ENCODE measurements at regions not wholly inside any gene's neighbourhood (a gene's known extent, or its start where the extent isn't known, plus 50 kb on each side); places are given as distances from the start of the nearest gene placed in this dataset.

DNA sequence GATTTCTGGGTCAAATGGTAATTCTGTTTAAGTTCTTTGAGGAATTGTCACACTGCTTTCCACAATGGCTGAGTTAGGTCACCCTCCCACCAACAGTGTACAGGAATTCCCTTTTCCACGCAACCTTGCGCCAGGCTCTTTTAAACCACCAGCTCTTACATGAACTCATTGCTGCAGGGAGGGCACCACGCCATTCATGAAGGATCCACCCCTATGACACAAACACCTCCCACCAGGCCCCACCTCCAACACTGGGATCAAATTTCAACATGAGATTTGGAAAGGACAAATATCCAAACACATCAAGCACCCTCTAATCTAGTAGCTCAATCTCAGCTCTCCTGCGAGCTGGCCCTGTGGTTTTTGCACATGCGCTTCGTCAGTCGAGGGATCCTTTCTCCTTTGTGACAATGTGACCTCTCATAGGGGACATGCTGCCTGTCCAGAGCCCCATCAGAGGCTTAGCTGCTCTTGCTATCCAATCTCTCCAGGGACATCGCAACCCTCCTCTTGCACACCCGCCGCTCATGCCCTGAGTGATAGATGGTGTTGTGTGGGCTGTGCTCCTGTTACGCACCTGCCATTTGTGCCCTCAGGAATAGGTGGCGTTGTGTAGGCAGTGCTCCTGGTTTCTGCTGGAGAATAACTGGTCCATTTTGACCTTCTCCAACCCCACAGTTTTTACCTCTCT lies 328.0 kb downstream of the UQCRFS1 start:
- DNase-seq (ENCODE audit: low read depth): no peak

DNA sequence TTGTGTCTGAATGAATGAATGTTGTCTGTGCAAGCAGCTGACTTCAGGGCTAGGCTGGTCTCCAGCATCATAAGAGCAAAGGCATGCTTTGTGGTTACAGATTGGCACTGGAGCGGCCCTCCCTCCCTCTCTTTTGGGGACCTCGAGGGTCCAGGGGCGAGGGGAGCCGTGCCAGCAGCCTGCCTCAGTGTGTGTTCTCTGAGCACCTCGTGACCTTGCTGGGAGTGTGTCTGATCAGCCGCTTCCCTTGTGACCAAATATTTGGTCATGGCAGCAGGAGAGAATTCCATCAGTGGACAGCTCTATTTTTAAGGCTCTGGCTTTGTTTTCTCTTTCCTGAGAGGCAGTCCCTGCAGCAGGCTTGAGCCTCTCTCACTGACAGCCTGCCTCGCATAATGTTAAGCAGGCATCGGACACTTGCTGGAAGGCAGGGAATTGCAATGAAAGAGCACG lies 329.7 kb downstream of the UQCRFS1 start:
- no peak for DNase-seq (ENCODE audit: low read depth)

DNA sequence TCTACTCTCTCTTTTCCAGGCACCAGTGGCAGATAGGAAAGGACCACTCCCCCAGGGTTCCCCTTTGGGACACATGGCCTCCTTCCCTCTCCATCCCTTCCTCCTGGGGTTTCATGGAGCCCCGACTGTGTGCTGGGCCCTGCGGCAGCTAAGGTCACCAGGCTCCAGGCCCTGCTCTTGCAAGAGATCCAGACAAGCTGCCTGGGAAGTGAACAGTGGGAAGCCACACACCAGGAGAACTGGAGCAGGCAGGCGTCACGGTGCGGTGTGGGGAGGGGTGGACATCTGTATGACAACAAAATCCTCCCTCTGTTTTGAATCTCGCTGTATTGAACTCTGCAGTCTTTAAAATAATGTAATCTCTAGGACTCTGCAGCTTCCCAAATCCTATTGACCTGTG lies 330.1 kb downstream of the UQCRFS1 start:
- DNase-seq (ENCODE audit: low read depth): no peak

DNA sequence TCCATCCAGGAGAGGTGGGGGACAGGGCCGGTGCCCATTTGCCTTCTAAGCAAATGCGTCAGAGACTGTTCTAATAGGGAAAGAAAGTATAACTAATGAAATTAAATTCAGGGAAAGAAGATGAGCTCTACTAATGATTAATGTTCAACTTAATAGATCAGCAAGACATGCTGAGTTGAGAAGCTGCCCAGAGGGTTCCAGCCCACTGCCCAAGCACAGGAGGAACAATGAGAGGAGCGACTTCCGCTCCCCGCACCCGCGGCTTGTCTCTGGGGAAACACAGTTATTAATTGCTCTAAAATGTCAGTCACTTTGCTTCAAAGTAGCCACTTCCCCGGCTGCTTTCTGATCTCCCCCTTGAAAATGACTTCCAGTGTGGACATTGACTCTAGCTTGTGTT lies 331.3 kb downstream of the UQCRFS1 start:
- DNase-seq (ENCODE audit: low read depth): no peak

DNA sequence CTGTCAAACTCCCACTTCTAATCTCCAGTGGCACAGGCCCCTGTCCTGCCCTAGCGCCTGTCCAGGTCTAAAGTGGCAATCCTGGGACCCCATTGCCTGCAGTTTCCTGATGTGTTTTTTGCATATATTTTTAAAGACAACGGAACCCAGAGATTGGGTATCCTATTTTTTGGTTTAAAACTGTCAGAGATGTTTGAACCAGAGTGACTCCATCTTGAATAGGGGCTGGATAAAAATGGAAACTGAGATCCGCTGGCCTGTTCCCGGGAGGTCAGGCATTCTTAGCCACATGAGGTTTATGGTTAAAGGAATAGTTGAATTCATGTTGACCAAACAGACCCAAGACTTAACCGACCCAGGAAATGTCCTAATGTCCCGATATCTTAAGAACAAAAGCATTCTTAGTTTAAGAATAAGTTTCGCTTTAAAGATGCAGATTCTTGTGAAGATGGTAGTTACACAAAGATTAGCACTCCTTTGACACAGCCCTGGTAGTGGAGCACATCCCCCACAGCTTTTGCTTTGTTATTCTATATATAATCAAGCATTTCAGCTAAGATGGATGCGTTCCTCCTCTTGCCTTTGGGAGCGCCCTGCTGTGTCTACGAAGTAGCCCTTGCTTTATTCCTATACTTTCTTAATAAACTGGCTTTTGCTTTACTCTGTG lies 332.1 kb downstream of the UQCRFS1 start:
- DNase-seq (ENCODE audit: low read depth): no peak

DNA sequence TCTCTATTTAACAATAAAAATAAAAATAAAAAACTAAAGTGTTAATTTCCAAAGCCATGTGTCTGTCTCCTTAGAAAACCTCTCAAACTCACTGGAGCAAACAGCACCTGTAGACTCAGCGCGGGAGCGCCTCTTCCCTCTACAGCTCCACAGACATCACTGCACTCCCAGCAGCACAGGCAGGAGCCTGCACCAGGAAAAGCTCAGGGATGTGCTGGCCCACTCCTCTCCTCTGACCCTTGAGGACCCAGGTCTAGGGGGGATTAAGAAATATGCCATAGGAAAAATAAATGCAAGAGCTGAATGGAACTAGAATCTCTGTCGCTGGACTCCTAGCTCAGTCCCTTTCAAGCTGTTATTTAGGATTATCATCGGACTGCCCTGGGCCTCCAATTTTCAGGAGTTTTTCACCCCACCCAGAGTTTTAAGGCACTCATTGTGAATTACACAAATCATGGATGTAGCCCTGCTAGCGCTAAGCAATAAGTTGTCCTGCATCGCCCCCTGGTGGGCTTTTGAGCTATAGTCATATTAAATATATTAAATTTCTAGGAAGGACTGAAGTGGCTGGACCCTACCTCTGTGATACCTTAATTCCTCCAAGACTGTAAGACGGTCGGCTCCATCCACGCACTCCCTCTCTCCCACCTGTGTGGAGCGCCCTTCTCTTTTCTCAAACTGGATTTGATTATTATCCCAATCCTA lies 333.9 kb downstream of the UQCRFS1 start:
- DNase-seq (ENCODE audit: low read depth): peak; percentile 57

DNA sequence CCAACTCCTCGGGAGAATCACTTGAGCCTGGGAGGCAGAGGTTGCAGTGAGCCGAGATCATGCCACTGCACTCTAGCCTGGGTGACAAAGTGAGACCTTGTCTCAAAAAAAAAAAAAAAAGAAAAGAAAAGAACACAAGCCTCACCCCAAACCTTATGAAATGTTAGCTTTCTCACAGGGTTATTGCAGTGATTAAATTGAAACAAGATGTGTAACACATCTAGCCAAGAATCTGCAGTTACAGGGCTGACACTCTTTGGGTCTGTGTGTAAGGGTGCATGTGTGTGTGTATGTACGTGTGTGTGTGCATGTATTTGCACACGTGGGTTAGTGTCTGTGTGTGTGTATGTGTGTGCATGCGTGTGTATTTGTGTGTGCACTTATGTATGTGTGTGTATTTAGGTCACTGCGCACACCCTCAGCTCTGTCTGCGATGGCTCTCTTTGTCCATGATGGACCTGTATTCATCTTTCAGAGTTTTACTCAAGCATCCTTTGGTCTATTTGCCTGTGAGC lies 336.3 kb downstream of the UQCRFS1 start:
- peak; percentile 14 for DNase-seq (ENCODE audit: low read depth)

DNA sequence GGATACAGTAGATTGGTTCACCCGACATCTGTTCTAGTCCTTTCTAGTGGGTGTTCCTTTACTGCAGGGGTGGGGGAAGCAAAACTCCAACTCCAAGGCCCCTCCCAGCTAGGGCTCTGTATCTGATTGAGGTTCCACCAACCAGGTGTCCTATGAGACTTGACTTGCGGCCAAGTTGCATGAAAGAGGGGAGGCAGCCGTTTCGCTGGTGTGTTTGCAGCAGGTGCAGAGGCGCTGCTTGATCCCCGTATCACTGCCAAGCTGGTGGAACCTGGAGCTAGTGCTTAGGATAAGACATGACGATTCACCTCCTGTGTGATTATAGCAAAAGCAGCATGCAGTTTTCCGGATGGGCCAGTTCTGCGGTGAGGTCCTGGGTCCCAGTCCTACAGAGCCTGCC lies 338.2 kb downstream of the UQCRFS1 start:
- no peak for DNase-seq (ENCODE audit: low read depth)

DNA sequence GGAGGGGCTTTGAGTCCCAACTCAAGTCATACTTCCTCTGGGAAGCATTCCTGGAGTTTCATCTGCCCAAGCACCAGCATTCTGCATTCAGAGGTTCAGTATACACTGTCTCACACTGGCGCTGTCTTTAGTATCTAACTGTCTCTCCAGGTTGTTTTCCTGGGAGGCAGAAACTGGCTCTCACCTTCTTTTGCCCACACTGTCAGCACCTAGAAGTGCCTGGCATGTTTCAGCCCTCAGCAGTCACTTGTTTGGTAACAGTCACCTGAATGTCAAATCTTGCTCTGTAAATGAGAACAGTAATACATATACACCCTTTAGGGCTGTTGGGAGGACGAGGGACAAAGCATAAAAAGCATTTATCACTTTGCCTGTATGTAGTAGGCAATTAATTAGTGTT lies 339.6 kb downstream of the UQCRFS1 start:
- DNase-seq (ENCODE audit: low read depth): no peak

DNA sequence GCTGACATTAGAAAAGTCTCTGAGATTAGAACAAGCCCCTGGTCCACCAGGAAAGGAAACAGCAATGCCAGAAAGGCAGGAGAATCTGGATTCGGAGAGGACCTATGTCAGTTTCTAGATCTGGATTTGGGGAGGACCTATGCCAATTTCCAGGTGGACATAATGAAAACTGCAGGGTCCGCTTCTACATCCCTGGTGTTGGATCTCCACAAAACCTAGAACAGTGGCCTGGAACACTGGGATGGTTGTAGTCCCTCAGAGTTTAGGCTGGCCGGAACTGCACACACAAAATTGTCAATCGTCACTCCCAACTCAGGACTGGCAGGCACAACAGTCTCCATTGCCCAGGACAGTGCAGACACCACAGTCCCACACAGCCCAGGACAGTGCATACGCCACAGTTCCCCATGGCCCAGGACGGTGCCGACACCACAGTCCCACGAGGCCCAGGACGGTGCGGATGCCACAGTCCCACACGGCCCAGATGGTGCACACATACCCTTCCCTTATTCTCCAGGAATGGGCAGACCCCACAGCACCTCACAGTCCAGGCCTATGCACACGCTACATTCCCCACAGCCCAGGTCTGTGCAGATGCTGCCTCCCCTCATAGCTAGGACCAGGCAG lies 341.7 kb downstream of the UQCRFS1 start:
- no peak for DNase-seq (ENCODE audit: low read depth)

DNA sequence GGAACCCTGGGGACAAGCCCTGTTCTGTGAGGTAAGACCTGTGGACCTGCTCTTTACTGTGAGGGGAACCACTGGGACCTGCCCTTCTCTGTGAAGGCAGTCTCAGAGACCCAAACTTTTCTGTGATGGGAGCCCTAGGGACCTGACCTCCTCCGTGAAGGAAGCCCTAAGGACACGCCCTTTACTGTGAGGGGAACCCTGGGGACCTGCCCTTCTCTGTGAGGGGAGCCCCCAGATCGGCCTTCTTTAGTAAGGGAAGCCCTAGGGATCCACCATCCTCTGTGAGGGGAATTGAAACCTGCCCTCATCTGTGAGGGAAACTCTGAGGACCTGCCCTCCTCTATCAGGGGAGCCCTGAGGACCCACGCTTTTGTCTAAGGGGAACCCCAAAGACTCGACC lies 343.5 kb downstream of the UQCRFS1 start:
- no peak for DNase-seq (ENCODE audit: low read depth)

DNA sequence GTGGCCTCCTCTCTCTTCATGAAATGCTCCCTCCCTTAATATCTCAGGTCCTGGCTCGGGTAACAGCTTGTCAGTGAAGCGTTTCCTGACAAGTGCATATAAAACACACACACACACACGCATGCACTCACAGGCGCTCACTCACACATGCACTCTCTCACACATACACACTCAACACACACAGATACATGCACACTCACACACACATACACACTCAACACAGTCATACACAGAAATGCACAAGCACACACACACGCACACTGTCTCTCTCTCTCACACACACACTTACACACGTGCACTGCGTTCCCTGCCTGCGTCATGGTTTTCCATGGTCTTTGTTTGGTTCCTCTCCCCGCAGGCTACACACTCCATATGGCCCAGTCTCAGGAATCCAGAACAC lies 344.1 kb downstream of the UQCRFS1 start:
- DNase-seq (ENCODE audit: low read depth): no peak

DNA sequence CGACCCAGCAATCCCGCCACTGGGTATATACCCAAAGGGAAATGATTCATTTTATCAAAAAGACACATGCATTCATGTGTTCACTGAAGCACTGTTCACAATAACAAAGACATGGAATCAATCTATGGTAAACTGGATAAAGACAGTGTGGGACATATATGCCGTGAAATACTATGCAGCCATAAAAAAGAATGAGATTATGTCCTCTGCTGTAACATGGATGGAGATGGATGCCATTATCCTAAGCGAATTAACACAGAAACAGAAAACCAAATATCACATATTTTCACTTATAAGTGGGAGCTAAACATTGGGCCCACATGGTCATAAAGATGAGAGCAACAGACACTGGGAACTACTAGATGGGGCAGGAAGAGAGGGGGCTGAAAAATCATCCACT lies 345.0 kb downstream of the UQCRFS1 start:
- DNase-seq (ENCODE audit: low read depth): no peak

DNA sequence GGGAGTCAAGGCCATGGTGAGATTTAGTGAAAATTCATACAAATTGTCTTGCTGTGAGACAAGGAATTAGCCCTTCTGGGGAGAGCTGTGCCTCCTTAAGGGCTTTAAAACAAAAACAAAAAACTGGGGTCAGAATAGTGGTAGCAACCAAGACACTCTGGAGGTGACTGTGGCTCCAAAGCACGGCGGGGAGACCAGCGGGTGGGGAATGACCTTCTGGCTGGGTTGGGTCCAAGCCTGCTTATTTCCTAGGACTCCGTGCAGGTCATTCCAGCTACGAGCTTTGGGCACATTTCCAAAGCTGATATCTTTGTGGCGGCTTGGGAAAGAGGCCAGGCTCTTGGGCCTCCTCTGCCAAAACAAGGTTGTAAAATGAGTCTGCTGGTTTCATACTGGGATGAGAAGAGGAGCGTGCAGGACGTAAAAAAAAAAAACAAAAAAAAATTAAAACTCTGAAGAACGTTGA lies 348.3 kb downstream of the UQCRFS1 start:
- DNase-seq (ENCODE audit: low read depth): no peak

DNA sequence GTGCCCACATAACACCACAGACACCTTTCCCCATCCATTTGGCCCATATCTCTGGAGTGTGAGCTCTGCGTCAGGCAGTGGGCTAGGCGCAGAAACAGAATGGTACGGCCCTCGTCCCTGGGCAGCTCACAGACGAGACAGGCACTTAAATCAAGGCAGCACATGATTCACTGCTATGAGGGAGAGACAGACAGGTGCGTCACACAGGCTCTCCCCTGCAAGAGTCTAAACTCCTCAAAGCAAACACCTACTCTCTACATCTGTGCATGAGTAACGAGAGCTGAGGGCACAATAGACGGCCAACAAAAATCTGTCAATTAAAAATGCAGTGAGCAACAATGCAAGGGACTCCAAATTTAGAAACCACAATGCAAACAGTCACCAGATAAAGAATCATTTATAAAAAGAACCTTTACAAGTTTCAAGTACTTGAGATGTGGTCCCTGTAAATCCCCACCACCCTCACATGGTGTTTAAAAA lies 348.9 kb downstream of the UQCRFS1 start:
- no peak for DNase-seq (ENCODE audit: low read depth)

DNA sequence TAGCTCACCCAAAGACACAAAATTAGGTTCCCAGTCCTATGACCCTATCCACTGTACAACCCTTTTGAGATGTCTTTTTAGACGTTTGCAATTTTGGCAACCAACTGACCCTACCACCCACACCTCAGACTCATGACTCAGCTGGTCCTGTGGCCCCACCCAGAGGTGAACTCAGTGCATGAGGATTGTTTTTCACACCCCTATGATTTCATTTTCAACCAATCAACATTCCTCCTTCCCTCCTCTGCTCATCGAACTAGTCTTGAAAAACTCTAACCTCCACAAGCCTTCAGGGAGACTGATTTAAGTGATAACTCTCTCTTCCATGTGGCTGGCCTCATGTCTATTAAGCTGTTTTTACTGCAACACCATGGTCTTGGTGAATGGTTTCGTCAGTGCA lies 350.7 kb downstream of the UQCRFS1 start:
- no peak for DNase-seq (ENCODE audit: low read depth)

DNA sequence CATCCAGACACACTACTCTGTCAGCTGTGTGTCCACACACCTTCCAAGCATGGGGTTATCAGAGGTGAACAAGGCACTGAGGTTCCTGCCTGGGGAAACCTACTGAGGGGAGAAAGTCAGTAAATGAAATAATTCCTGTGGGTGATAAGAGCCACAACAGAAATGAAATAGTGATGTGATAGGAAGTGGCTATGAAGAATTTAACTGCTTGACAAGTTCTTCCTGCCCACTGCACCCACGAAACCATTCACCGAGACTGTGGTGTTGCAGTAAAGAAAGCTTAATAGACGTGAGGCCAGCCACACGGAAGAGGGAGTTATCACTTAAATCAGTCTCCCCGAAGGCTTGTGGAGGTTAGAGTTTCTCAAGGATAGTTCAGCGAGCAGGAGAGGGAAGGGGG lies 353.1 kb downstream of the UQCRFS1 start:
- no peak for DNase-seq (ENCODE audit: low read depth)

DNA sequence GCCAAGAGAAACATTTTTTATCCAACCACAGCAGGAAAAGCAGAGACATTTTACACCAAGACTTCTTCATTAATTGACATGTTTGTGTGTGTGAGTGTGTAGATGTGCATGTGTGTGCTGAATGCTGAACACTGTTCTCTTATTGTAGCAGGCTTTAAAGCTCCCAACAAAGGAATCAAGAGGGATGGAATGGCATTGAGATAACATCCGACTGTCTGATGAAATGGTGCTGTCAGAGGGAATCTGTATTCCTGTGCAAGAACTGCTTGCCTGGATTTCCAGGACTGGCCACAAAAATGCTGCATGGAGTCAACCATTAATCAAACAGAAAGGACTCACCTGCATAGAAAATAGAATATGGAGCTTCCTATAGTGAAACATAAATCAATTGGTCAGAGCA lies 354.0 kb downstream of the UQCRFS1 start:
- no peak for DNase-seq (ENCODE audit: low read depth)

DNA sequence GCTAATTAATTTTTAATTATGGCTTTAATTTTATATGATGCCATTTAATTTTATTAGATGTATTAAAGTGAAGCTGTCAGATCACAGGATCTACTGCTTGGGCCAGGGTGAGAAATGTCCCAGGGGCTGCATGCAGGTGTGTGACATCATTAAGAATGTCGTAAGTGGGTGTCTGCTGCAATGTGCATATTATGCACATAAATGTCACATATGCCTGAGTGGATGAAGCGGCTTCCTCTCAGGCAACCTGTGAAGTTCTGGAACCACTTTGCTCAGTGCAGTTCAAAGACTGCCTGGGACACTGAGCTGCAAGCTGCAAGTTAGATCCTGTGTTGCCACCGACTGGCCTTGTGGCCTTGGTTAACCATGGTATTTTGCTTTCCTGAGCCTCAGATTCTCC lies 355.0 kb downstream of the UQCRFS1 start:
- no peak for DNase-seq (ENCODE audit: low read depth)

DNA sequence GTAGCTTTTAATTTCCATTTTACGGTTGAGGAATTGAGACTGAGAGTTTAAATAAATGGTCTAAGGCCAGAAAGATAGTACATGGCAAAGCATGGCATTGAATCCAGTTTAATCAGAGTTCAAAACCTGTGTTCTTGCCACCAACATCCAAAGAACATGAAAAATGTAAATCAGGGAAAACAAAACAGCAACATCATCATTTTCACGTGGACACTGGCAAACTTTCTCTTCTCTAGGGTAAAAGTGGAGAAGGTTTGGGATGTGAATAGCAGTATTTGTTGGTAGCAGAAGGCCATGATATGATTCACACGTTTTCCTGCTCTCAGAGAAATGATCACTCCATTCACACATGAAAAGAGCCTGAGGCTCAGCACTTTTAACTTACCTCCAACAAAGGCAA lies 357.7 kb downstream of the UQCRFS1 start:
- DNase-seq (ENCODE audit: low read depth): no peak

DNA sequence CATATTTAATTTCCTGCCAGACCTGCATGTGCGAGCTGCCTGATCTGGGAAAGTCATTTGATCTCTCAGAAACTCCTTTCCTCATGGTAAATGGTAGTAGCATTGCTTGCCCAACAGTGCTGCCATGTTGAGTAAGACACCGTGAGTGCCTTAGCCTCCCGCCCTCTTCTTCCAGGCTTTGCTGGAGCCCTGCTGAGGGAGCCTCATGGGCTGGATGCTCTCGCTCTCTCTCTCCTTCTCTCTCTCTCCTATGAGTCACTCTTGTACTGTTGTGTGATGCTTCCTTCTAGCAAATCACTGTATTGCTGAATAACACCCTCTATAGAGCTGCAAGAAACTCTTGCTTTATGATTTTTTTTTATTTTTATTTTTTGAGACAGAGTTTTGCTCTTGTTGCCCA lies 365.5 kb downstream of the UQCRFS1 start:
- no peak for DNase-seq (ENCODE audit: low read depth)
